PFSK-1 (cell line): ENCODE measurements at regions not wholly inside any gene's neighbourhood (a gene's known extent, or its start where the extent isn't known, plus 50 kb on each side); places are given as distances from the start of the nearest gene placed in this dataset.

ENCODE experiments used
- POLR2AphosphoS5 ChIP-seq: IDR thresholded peaks from 2 replicates; pipeline ENCODE4 v1.6.1; 2012; ENCODE audit warnings: low read depth, mild to moderate bottlenecking, control low read depth, low read length, moderate library complexity
- SIN3A ChIP-seq: IDR thresholded peaks from 2 replicates; pipeline ENCODE4 v1.6.1; 2012; ENCODE audit warnings: mild to moderate bottlenecking, low read length, moderate library complexity, borderline replicate concordance; ENCODE audit not compliant: insufficient read depth

- TF ChIP-seq POLR2AphosphoS5: no peak
- no peak for TF ChIP-seq SIN3A
These were observed 563.1 kb upstream of the LINC00305 start for GRCh38 chr18:64712035-64712434.
